GM19240 (cell line): ENCODE measurements at regions not wholly inside any gene's neighbourhood (a gene's known extent, or its start where the extent isn't known, plus 50 kb on each side); places are given as distances from the start of the nearest gene placed in this dataset.

ENCODE experiments used
- DNase-seq: peaks from one replicate; pipeline ENCODE4 v3.0.0; 2011; ENCODE audit warnings: low spot score; ENCODE audit not compliant: insufficient read length

- DNase-seq, result no peak
These were observed 89.4 kb upstream of the CD180 start for GRCh38 chr5:67286006-67286405.

DNA sequence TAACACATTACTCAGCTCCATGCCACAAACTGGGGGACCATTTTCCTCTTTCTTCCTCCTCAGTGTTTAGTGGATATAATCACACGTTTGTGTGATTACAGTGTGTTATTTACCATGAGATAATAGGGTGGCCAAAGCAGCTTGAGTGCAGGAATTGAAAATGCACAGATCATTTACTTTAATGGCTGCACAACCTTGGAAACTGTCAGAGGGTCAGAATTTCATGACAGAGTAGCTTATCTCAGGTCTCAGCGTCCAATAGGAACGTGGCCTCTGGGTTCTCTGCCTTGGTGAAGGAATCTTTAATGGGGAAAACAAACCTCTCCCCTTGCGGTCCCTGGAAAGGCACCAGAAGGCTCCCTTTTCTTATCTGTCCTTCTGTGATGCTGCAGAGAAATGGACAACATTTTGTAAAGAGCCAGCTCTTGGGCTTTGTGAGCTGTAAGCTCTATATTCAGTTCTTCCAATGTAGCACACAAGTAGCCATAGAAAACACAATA lies 87.4 kb upstream of the CD180 start:
- DNase-seq, result no peak

- DNase-seq, result no peak
These were observed 86.8 kb upstream of the CD180 start for GRCh38 chr5:67283275-67283987.

GRCh38 chr5:67281874-67282273 lies 85.3 kb upstream of the CD180 start:
- no peak for DNase-seq

DNA sequence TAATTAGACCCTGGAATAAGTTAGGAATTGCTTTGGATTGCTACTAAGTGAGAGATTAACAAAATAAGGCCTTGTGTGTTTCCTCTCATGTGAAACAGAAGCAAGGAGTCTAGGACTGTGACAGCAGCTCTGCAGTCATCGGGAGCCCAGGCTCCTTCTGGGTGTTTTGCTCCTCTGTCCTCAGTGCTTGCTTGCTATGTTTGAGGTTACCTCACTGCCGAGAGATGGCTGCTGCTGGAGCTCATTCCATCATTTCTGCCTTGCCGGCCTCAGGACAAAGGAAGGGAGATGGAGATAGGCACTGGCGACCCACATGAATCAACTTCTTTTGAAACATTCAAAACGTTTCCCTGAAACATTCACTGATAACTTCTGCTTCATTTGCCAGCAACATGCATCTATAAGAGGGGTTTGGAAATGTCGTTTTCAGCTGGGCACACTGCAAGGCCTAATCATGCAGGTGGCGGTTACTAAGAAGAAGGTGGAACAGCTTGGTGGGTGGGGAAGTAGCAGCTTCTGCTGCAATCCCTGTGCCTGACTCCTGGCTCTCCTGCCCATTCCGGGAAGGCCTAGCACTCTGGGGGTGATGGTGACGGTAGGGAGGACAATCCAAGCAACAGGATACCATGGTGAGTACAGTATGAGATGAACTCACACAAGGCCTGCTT lies 77.2 kb upstream of the CD180 start:
- no peak for DNase-seq

DNA sequence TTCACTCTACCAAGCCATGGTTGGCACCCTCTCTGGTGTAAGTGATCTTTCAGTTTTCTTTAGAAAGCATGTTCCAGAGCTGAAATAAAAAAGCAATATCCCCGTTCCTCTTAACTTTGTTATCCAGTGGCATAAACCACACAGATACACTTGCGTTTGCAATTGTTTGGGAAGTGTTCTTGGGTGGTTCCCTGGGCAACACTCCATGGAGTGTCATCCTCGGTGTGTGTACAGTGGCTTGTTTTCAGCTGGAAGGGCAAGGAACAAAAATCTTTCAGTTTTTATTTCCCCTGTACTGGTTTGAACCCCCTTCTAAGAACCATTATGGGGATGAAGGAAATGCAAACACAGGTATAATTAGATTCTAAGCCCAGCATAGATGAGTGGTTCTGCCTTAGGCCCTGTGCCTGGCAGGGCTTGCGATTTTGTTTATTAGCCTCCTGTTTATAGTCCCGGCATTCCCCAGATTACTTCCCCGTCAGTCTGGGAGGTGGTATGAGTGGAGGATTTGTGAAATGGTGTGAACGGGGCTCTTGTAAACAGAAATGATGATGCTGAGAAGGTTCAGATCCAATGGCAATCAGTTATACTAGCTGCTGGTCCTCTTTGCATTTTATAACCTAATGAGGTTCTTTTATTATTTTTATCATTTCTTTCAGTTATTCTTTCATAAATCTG lies 76.0 kb upstream of the CD180 start:
- DNase-seq, result no peak

DNA sequence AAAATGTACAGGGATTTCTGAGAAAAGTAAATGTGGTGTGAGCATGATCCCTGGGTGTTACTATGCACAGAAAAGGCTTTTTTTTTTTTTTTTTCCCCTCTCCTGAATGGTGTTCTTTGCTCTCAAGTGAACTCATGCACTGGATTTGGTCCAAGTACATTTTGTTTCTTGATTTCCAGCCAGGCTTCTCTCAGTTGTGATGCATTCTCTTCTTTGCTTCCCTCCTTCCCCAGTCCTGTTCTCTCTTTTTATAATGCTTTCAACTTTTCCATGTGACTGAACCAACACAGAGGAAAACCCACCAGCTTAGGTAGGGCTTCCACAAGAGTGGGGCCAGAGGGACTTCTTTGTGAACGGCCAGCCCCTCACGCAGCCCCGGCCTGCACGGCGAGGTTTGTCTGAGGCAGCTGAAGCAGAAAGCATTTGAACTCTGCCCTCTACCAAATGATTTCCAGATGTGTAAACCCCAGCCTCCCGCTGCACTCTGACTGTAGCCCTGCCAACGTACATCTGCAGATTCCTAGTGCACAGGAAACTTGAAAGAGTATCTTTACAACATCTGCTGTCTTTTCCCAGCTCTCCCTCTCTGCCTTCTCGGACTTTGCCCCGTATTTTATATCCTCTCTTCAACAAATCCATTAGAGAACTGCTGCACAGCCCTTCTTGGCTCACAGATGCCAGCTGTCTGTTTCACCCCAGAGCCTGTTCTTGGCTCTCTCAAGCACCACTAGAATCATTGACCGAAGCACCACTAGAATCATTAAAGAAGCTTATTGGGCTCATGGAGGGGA lies 71.8 kb upstream of the CD180 start:
- no peak for DNase-seq

GRCh38 chr5:67267512-67268216 lies 71.1 kb upstream of the CD180 start:
- no peak for DNase-seq

DNA sequence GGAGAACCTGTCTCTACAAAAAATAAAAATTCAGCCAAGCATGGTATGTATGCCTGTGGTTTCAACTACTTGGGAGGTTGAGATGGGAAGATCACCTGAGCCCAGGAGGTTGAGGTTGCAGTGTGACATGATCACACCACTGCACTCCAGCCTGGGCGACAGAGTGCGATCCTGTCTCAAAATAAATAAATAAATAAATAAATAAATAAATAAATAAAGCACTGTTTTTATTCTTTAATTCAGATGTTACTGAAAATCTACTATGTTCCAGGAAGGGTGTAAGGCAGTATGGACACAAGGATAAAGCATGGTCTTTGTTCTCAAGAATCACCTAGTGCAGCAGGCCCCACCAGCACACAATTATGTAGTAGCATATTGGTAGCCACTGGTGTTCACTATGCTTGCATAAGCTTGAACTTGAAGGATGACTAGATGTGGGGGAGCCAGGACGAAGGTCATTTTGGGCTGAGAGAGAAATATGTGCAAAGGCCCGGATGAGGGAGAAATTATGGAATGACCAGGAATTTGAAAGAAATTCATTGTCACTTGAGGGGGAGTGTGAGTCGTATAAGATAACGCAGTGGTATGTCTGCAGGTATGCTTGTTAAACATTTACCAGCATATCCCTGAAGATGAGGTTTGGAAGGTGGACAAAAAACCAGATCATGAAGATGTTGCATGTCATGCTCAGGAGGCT lies 70.2 kb upstream of the CD180 start:
- DNase-seq, result no peak

- DNase-seq, result no peak
These were observed 69.4 kb upstream of the CD180 start for GRCh38 chr5:67265951-67266350.

DNA sequence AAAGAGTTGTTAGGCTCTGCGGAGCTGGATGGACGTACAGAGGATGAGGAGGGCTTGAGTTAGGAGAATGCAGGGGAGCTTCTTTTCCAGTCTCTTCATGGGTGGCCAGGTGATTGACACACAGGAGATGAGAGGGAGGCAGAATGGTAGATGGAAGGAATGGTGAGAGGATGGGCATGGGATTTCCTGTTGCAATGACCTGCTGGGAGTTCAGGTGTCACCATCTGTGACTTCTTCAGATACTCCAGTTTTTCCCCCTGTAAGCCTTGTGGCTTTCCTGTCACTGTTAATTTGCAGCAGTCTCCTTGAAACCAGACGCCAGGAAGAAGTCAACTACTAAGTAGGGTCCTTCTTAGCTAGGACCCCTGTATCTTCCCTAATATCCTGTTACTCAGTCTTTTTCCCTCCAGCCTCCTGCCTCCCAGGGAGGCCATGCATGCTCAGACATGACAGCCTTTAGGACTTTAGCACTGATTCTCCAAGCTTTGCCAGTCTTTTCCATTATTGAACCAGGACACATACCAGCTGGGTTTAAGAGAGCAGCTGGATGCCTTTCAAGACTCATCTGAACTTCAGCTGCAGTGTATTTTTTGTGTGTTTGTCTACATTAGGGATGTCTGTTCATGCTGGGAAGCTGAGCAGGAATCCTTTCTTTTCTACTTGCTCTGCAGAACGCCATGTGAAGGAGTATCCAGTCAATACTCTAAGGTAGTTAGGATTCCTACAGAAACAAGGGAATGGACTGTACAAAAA lies 67.2 kb upstream of the CD180 start:
- DNase-seq, result no peak

DNA sequence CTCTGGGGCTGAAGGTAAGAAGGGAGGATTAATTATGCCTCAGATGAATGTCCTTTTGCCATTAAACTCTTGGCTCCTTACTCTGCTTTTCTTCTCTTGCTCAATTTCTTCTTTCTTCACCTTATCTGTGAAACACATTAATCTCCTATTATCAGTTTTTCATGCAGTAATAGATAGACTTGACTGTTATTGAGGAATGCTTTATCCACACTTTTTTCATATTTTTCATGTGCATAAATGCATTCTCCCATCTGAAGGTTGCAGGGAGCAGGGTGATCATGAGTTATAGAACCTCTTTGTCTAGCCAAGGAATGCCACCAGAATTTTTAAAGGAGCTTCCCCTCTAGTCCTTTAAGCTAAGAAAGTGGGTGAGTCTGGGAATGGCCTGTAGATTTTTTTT lies 66.4 kb upstream of the CD180 start:
- no peak for DNase-seq

DNA sequence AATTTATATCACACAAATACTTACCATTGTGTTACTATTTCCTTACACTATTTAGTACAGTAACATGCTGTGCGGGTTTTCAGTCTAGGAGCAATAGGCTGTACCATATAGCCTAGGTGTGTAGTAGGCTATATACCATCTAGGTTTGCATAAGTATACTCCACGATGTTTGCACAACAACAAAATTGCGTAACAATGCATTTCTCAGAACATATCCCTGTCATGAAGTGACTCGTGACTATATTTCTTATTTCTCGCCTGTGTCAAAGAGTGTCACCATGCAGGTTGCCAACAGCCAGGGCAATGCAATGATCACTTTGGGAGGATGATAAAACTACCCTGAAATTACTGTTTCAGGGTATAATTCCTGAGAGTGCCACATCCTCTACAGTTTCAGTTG lies 65.6 kb upstream of the CD180 start:
- DNase-seq, result no peak

GRCh38 chr5:67259548-67260215 lies 63.1 kb upstream of the CD180 start:
- no peak for DNase-seq

GRCh38 chr5:67257500-67257899 lies 60.9 kb upstream of the CD180 start:
- no peak for DNase-seq

GRCh38 chr5:67257077-67257476 lies 60.5 kb upstream of the CD180 start:
- DNase-seq, result no peak

- no peak for DNase-seq
These were observed 59.3 kb upstream of the CD180 start for GRCh38 chr5:67255881-67256280.

- DNase-seq, result no peak
These were observed 57.3 kb upstream of the CD180 start for GRCh38 chr5:67253911-67254310.

DNA sequence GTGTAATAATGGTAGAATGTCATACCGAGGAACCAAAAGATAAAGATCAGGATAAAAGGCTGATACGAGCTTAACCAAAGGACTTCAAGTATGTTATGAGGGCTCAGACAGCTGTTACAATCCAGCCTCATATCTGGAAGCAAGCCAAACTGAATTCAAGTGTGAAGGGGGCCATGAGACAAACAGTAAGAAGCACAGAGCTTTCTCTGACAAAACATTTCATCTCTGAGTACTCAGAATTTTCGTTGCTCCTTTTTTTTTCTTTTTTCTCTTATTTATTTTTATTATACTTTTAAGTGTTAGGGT lies 52.9 kb upstream of the CD180 start:
- no peak for DNase-seq
